ENCODE measurements at regions not wholly inside any gene's neighbourhood (a gene's known extent, or its start where the extent isn't known, plus 50 kb on each side); places are given as distances from the start of the nearest gene placed in this dataset.
"Not testable (repeated sequence)": the region's sequence is repeated elsewhere in the genome, so short reads cannot be mapped to it uniquely, and the experiment has no call there.

GRCh38 chr17:68097161-68097805 is 61.7 kb downstream of the KPNA2 start:
- no peak overlapping the region for H3K4me3 ChIP-seq
- H3K27ac ChIP-seq = no peak overlapping the region

DNA sequence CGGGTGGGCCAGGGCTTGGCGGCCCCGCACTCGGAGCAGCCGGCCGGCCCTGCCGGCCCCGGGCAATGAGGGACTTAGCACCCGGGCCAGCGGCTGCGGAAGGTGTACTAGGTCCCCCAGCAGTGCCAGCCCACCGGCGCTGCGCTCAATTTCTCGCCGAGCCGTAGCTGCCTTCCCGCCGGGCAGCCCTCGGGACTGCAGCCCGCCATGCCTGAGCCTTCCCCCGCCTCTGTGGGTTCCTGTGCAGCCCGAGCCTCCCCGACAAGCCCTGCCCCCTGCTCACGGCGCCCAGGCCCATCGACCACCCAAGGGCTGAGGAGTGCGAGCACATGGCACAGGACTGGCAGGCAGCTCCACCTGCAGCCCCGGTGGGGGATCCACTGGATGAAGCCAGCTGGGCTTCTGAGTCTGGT is 63.8 kb downstream of the KPNA2 start:
- not testable (repeated sequence) for H3K27ac ChIP-seq, H3K4me3 ChIP-seq

- H3K27ac ChIP-seq = no peak overlapping the region
- H3K4me3 ChIP-seq = no peak overlapping the region
Measured at GRCh38 chr17:68100000-68100641, 64.6 kb downstream of the KPNA2 start.

- Histone ChIP-seq H3K4me3 (peak overlapping the region; percentile 59 to 98 (median 70)), H3K27ac (peak overlapping the region; percentile 60 to 98 (median 86))
Measured at GRCh38 chr17:68101075-68101986, 65.8 kb downstream of the KPNA2 start.

DNA sequence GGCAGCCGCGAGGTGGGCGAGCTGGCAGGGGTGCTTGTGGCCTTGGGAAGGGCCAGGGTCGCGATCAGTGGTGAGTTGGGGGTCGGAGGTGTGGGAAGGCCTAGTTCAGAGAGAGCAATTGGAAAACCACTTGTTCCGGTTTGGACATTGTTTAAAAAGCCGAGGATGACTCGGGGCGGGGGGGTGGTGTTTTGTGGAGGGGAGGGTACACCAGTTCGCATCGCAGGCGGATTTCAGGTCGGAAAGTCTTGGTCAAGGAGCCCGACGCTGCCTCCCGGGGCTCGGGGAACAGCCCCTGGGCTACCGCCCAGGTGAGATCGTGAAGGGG is 66.4 kb downstream of the KPNA2 start:
- H3K4me3 ChIP-seq = peak overlapping the region; percentile 59 to 98 (median 70)
- H3K27ac ChIP-seq = peak overlapping the region; percentile 60 to 98 (median 86)

- Histone ChIP-seq H3K4me3 (peak overlapping the region; percentile 59 to 98 (median 70)), H3K27ac (peak overlapping the region in 17 of 21 experiments; percentile 75 to 98 (median 88))
Measured at GRCh38 chr17:68102318-68102758, 66.8 kb downstream of the KPNA2 start.

DNA sequence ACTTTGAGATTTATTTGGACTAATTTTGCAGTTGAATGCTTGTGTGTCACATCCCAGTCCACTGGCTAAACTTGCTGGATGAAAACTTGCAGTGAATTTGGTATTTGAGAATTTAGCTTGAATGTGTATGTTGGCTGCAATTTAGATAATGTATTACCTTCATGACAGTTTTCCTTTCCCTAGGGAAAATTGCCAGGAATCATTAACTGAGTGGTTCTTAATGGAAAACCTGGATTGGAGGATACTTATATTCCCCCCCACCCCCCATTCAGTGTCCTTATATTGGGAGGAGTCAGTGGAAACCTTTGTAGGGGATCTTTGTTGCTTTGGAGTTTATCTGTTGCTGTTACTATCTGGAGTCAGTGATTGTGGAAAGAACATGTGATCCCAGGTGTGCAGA is 67.6 kb downstream of the KPNA2 start:
- Histone ChIP-seq H3K4me3 (peak overlapping the region in 1 of 7 experiments; percentile 70), H3K27ac (peak overlapping the region in 3 of 21 experiments; percentile 38 to 98 (median 96))

GRCh38 chr17:68106085-68106484 is 70.5 kb downstream of the KPNA2 start:
- no peak overlapping the region for H3K27ac ChIP-seq

GRCh38 chr17:68107373-68107772 is 71.8 kb downstream of the KPNA2 start:
- Histone ChIP-seq H3K4me3 (no peak overlapping the region), H3K27ac (no peak overlapping the region)

More at GRCh38 chr17:68106085-68106484, 70.5 kb downstream of the KPNA2 start:
- H3K4me3 ChIP-seq = no peak overlapping the region

DNA sequence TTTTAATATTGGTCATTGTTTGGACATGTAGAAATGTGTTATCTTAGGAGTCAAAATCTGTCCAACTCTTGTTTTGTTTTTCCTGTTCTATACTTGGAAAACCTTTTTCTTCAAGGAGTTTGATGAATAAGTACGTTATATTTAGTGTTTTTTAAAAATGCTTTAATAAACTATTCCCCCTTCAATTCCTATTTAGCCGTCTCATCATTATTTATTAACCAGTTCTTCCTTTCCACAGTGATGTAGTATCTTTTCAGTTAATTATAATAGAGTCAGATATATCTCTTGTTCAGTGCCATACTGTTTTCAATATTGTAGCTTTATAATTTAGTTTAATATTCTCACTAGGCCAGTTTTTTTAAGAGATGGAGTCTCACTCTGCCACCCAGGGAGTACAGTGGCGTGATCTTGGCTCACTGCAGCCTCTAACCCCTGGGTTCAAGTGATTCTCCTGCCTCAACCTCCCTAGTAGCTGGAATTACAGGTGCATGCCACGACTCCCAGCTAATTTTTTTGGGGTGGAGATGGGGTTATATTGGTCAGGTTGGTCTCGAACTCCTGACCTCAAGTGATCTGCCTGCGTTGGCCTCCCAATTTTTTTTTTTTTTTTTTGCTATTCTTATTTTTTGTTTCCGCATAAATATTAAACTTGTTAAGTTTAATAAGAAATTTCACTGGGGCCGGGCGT is 72.9 kb downstream of the KPNA2 start:
- no peak overlapping the region for H3K4me3 ChIP-seq

DNA sequence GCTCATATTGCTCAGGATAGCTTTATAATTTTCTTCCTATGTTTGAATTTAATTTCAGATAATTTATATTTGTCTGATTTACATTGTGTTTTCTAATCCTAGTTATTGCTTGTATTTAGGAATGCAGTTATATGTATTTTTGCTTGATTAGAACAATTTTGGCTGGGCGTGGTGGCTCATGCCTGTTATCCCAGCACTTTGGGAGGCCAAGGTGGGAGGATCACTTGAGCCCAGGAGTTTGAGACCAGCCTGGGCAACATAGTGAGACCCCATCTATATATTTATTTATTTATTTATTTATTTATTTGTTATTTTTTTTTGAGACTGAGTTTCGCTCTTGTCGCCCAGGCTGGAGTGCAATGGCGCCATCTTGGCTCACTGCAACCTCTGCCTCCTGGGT is 73.9 kb downstream of the KPNA2 start:
- not testable (repeated sequence) for H3K27ac ChIP-seq, H3K4me3 ChIP-seq

More for the DNA sequence above, 72.9 kb downstream of the KPNA2 start:
- H3K27ac ChIP-seq = no peak overlapping the region

- H3K4me3 ChIP-seq, H3K27ac ChIP-seq: not testable (repeated sequence)
Measured at GRCh38 chr17:68116211-68116610, 80.7 kb downstream of the KPNA2 start.

DNA sequence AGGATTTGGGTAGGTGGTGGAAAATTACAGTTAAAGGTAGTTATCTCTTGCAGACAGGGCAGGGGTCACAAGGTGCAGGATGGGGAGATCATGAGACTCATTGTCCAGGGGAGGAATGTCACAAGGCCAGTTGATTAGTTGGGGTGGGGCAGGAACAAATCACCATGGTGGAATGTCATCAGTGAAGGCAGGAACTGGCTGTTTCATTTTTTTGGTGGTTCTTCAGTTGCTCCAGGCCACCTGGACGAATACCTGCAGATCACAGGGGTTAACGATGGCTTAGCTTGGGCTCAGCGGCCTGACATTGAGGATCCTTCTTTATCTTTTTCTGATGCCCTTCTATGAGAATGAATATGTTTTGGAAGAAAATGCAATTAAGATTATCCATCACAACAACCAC is 87.1 kb downstream of the KPNA2 start:
- no peak overlapping the region for H3K4me3 ChIP-seq
- H3K27ac ChIP-seq = no peak overlapping the region

DNA sequence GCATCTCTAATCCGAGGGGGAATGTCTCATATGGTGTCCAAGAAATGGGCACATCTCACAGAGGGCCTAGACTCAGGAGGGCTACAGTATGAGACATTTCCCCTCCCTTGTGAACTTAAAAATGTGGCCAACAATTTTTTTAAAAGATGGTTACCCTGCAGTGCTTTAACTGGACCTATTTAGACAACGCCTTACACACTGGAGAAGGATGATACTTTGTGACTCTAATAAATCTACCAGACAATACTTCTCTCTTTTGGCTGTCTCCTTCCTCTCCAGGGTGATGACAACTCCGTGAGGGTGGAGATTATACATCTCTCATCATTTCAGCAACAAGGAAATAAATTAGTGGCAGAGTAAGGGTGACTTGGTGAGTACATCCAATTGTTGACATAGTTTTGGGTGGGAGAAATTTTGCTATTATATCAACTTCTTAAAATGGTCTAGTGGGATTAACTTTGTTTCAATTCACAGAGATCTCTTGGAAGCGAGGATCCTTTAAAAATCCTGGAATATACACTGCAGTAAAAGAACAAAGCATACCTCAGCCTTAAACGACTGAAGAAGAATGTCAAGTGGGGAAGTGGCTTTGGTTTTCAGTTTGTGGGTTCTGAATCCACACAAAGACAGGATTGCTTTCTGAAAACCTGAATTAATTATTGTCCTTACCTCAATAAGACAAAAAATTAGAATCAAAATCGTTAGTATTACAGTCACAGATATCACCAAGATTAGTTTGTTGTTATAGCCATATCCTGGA is 89.8 kb downstream of the KPNA2 start:
- Histone ChIP-seq H3K27ac (no peak overlapping the region), H3K4me3 (no peak overlapping the region)

DNA sequence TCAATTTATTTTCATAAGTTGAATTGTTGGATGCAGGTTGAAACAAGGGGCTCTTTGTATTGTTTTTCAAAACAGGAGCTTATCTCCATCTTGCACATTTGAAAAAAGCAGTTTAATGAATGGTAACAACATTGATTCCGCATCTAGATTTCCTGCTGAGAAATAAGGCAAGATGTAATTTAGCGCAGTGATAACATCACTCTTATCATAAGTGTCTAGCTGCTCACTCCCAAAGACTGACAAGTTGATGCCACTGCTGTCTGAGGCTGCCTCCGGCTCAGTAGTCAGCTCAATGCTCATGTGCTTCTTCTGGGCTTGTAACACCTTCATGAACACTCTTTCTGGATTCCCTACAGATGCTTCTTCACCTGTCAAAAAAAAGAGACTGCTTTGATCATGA is 92.4 kb downstream of the KPNA2 start:
- Histone ChIP-seq H3K27ac (no peak overlapping the region), H3K4me3 (no peak overlapping the region)

- H3K27ac ChIP-seq = no peak overlapping the region
- no peak overlapping the region for H3K4me3 ChIP-seq
Measured at GRCh38 chr17:68131456-68131855, 95.9 kb downstream of the KPNA2 start.

- H3K4me3 ChIP-seq = no peak overlapping the region
- no peak overlapping the region for H3K27ac ChIP-seq
Measured at GRCh38 chr17:68133346-68134045, 98.0 kb downstream of the KPNA2 start.

- no peak overlapping the region for H3K27ac ChIP-seq
- H3K4me3 ChIP-seq = no peak overlapping the region
Measured at GRCh38 chr17:68134046-68134637, 98.6 kb downstream of the KPNA2 start.
